Progenitor cell of endocrine pancreas (in vitro differentiated cells): ENCODE measurements at regions not wholly inside any gene's neighbourhood (a gene's known extent, or its start where the extent isn't known, plus 50 kb on each side); places are given as distances from the start of the nearest gene placed in this dataset.

ENCODE experiments used
- DNase-seq: peaks from one replicate; pipeline ENCODE4 v3.0.0; 2021; ENCODE audit warnings: low spot score; ENCODE audit not compliant: unreplicated experiment
- H3K27ac Mint-ChIP-seq: 2 replicates; pipeline ENCODE4 v1.8.0; 2021; ENCODE audit warnings: mild to moderate bottlenecking, moderate library complexity, mixed read lengths
- H3K27me3 Mint-ChIP-seq: 2 replicates; pipeline ENCODE4 v1.8.0; 2021; ENCODE audit warnings: mixed read lengths
- H3K36me3 Mint-ChIP-seq: 2 replicates; pipeline ENCODE4 v1.8.0; 2022; ENCODE audit warnings: mixed read lengths; ENCODE audit not compliant: insufficient read depth
- H3K4me1 Mint-ChIP-seq: 2 replicates; pipeline ENCODE4 v1.8.0; 2021; ENCODE audit warnings: low read depth, mixed read lengths
- H3K4me3 Mint-ChIP-seq: 2 replicates; pipeline ENCODE4 v1.8.0; 2021; ENCODE audit warnings: low read depth, mild to moderate bottlenecking, moderate library complexity, mixed read lengths
- H3K9me3 Mint-ChIP-seq: 2 replicates; pipeline ENCODE4 v1.8.0; 2021; ENCODE audit warnings: low read depth, mixed read lengths
- TF ChIP-seq, protein P1 (sequence below): fragments of 200-600 bp; sonication (generic); IDR thresholded peaks from one replicate; pipeline ENCODE4 v1.5.0; 2021; ENCODE audit warnings: antibody characterized with exemption, mild to moderate bottlenecking; ENCODE audit not compliant: unreplicated experiment

DNA sequence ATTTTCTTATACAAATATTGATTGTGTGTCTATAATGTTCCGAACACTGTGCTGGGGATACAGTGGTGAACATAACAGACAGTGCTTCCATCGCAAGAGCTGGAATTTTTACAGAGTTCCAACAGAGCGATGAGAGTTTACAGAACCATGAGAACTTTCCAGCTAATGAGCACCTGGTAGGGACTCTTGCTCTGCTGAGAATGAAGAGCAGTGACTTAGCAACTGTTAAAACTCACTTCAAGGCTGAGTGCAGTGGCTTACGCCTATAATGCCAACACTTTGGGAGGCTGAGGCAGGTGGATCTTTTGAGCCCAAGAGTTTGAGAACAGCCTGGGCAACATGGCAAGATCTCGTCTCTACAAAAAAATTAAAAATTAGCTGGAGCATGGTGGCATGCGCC is 113.8 kb upstream of the DIO2 start:
- TF ChIP-seq, protein P1, sequence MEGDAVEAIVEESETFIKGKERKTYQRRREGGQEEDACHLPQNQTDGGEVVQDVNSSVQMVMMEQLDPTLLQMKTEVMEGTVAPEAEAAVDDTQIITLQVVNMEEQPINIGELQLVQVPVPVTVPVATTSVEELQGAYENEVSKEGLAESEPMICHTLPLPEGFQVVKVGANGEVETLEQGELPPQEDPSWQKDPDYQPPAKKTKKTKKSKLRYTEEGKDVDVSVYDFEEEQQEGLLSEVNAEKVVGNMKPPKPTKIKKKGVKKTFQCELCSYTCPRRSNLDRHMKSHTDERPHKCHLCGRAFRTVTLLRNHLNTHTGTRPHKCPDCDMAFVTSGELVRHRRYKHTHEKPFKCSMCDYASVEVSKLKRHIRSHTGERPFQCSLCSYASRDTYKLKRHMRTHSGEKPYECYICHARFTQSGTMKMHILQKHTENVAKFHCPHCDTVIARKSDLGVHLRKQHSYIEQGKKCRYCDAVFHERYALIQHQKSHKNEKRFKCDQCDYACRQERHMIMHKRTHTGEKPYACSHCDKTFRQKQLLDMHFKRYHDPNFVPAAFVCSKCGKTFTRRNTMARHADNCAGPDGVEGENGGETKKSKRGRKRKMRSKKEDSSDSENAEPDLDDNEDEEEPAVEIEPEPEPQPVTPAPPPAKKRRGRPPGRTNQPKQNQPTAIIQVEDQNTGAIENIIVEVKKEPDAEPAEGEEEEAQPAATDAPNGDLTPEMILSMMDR = no peak
- Mint-ChIP-seq H3K4me3 (no peak overlapping the region), H3K27ac (no peak overlapping the region), H3K36me3 (no peaks in the 10 kb centered on the region), H3K27me3 (no peaks in the 10 kb centered on the region), H3K9me3 (no peaks in the 10 kb centered on the region), H3K4me1 (peaks cover 27% of the 10 kb centered on the region)
- no peak for DNase-seq

DNA sequence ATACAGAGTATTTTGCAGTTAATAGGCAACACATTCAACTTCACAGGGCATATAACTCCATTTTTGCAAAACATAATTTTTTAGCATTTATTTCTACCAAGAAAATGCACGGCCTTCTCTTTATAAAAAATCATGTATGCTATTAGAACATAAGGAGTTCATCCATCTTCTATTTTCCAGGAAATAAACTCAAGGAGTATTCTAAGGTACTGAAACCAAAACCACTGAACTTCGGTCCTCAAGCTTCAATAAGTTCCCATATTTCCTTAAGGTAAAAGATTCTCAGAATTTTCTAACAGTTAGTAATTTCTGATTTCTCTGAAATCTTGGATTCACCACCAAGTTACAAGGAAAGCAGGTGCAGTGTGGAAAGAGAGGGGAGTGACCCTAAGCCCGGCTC is 113.3 kb upstream of the DIO2 start:
- no peak for DNase-seq
- Mint-ChIP-seq H3K9me3 (peaks cover 3% of the 10 kb centered on the region), H3K4me1 (peaks cover 27% of the 10 kb centered on the region), H3K4me3 (no peak overlapping the region), H3K27me3 (no peaks in the 10 kb centered on the region), H3K27ac (peak overlapping the region; percentile 41), H3K36me3 (no peaks in the 10 kb centered on the region)
- TF ChIP-seq, protein P1 = no peak

DNA sequence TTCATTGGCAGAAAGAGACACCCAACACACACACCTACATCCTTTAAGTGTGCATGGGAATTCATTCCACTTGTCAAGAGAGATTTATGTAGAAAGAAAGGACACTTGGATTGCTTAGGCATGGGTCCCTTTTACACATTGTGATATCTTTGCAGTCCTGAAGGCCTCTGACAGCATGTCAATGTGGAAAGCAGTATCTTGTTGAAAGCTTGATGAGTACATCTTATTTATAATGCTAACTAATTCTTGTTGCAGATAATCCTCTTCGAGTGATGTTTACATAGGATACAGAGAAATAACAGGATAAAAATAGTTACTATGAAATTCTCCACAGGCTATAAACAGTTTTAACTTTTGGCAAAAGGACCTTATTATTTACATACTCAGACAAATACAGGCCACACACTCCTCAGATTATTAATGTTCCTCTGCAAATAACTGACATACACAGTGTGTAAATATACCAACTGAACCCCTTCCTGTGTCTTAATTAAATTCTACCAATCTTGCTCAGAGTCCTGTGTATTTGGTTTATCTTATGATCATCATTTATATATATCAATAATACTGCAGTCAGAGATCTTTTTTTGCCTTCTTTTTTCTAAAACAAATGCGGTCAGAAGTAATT is 111.8 kb upstream of the DIO2 start:
- H3K4me1 Mint-ChIP-seq = peaks cover 27% of the 10 kb centered on the region
- H3K36me3 Mint-ChIP-seq = no peaks in the 10 kb centered on the region
- no peaks in the 10 kb centered on the region for H3K27me3 Mint-ChIP-seq
- H3K4me3 Mint-ChIP-seq = no peak overlapping the region
- no peak for DNase-seq
- peaks cover 10% of the 10 kb centered on the region for H3K9me3 Mint-ChIP-seq
- no peak overlapping the region for H3K27ac Mint-ChIP-seq
- TF ChIP-seq, protein P1 = no peak

DNA sequence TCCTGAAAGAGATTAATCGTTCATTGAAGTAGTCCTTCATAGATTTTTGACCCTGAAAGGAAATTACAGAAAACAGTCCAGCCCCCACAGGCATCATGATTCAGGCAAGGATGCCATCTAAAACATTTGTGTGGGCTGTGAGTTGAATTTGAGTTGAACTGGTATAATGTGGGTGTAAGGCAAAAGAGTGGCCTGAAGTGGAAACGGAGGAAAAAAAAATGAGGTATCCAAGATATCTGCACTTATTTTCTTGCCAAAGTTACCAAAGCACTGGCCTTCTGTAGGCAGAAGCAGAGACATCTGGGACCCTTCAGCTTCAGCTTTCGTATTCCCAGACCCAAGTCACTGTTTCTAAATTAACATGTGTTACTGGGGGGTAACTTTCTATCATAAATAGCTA is 105.1 kb upstream of the DIO2 start:
- DNase-seq = no peak
- H3K4me3 Mint-ChIP-seq = no peak overlapping the region
- peaks cover 3% of the 10 kb centered on the region for H3K27me3 Mint-ChIP-seq
- no peak overlapping the region for H3K27ac Mint-ChIP-seq
- H3K4me1 Mint-ChIP-seq = no peaks in the 10 kb centered on the region
- TF ChIP-seq, protein P1 = no peak
- H3K36me3 Mint-ChIP-seq = no peaks in the 10 kb centered on the region
- H3K9me3 Mint-ChIP-seq = peaks cover 10% of the 10 kb centered on the region

DNA sequence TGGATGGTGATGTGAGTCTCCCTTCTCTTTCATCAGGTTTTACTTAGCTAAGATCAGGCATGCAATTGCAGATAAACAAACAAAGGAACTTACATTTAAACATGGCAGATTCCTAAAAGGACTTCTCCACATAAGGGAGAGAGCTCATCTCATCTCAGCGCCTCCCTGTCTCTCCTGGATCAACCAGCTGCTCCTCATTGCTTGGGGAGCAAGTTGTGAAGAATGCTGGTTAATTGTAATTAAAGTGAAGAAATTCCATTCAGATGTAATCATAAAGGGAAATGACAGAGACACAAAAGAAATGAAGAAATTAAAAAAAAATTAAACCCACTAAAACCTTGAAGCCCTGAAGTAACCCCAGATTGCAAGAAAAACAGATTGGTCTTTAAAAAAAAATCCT is 104.4 kb upstream of the DIO2 start:
- Mint-ChIP-seq H3K9me3 (peaks cover 10% of the 10 kb centered on the region), H3K36me3 (no peaks in the 10 kb centered on the region), H3K27ac (no peak overlapping the region), H3K4me1 (no peaks in the 10 kb centered on the region), H3K4me3 (no peak overlapping the region), H3K27me3 (peaks cover 3% of the 10 kb centered on the region)
- DNase-seq = no peak
- TF ChIP-seq, protein P1 = no peak
